ENCODE measurements at regions not wholly inside any gene's neighbourhood (a gene's known extent, or its start where the extent isn't known, plus 50 kb on each side); places are given as distances from the start of the nearest gene placed in this dataset.
A peak's percentile ranks its signal among the peaks of the same experiment; 100 is the strongest.

- H3K4me3 Mint-ChIP-seq = no peak overlapping the region
- H3K4me1 Mint-ChIP-seq = peaks cover 13% of the 10 kb centered on the region
- no peaks in the 10 kb centered on the region for H3K27me3 Mint-ChIP-seq (ENCODE audit: low read depth)
- H3K9me3 Mint-ChIP-seq = peaks cover 8% of the 10 kb centered on the region
- peak overlapping the region; percentile 5 for H3K27ac Mint-ChIP-seq
- no peak for DNase-seq (ENCODE audit: low spot score in 2 of 2, unreplicated experiment in 2 of 2)
- no peaks in the 10 kb centered on the region for H3K36me3 Mint-ChIP-seq
- no peak for TF ChIP-seq CTCF (IDR thresholded peaks at IDR 0.05; ENCODE audit: unreplicated experiment)
Measured at GRCh38 chr18:71443706-71444480, 1100.2 kb downstream of the CBLN2 start.

- Mint-ChIP-seq H3K4me3 (no peak overlapping the region), H3K27ac (no peak overlapping the region), H3K27me3 (ENCODE audit: low read depth) (no peaks in the 10 kb centered on the region), H3K4me1 (peaks cover 13% of the 10 kb centered on the region), H3K36me3 (no peaks in the 10 kb centered on the region), H3K9me3 (peaks cover 8% of the 10 kb centered on the region)
- no peak for TF ChIP-seq CTCF (IDR thresholded peaks at IDR 0.05; ENCODE audit: unreplicated experiment)
- DNase-seq (ENCODE audit: low spot score in 2 of 2, unreplicated experiment in 2 of 2) = no peak
Measured at GRCh38 chr18:71442731-71443141, 1101.4 kb downstream of the CBLN2 start.

- Mint-ChIP-seq H3K9me3 (peaks cover 5% of the 10 kb centered on the region), H3K36me3 (no peaks in the 10 kb centered on the region), H3K27ac (no peak overlapping the region), H3K4me3 (no peak overlapping the region), H3K27me3 (ENCODE audit: low read depth) (no peaks in the 10 kb centered on the region), H3K4me1 (peaks cover 13% of the 10 kb centered on the region)
- no peak for DNase-seq (ENCODE audit: low spot score in 2 of 2, unreplicated experiment in 2 of 2)
- no peak for TF ChIP-seq CTCF (IDR thresholded peaks at IDR 0.05; ENCODE audit: unreplicated experiment)
Measured at GRCh38 chr18:71441156-71441555, 1103.0 kb downstream of the CBLN2 start.

GRCh38 chr18:71437511-71437910 lies 1106.6 kb downstream of the CBLN2 start:
- TF ChIP-seq CTCF (IDR thresholded peaks at IDR 0.05; ENCODE audit: unreplicated experiment) = no peak
- DNase-seq (ENCODE audit: low spot score in 2 of 2, unreplicated experiment in 2 of 2) = no peak
- Mint-ChIP-seq H3K4me1 (peaks cover 3% of the 10 kb centered on the region), H3K9me3 (no peaks in the 10 kb centered on the region), H3K36me3 (no peaks in the 10 kb centered on the region), H3K27me3 (ENCODE audit: low read depth) (no peaks in the 10 kb centered on the region), H3K4me3 (no peak overlapping the region), H3K27ac (no peak overlapping the region)

GRCh38 chr18:71433373-71433772 lies 1110.8 kb downstream of the CBLN2 start:
- H3K4me3 Mint-ChIP-seq = no peak overlapping the region
- no peak for TF ChIP-seq CTCF (IDR thresholded peaks at IDR 0.05; ENCODE audit: unreplicated experiment)
- H3K27ac Mint-ChIP-seq = no peak overlapping the region
- DNase-seq (ENCODE audit: low spot score in 2 of 2, unreplicated experiment in 2 of 2) = no peak
- H3K36me3 Mint-ChIP-seq = no peaks in the 10 kb centered on the region
- peaks cover 1% of the 10 kb centered on the region for H3K4me1 Mint-ChIP-seq
- no peaks in the 10 kb centered on the region for H3K9me3 Mint-ChIP-seq
- no peaks in the 10 kb centered on the region for H3K27me3 Mint-ChIP-seq (ENCODE audit: low read depth)
